CD4-positive, alpha-beta T cell (primary cell): ENCODE measurements at regions not wholly inside any gene's neighbourhood (a gene's known extent, or its start where the extent isn't known, plus 50 kb on each side); places are given as distances from the start of the nearest gene placed in this dataset.

ENCODE experiments used
- ATAC-seq: fragments of 200-7000 bp; cut with Tn5 transposase; one replicate; pipeline ENCODE4 v1.10.0; 2022; ENCODE audit warnings: mild to moderate bottlenecking; ENCODE audit not compliant: poor library complexity
- CTCF ChIA-PET: fragments of 350-600 bp; sonication (Branson Sonifier 250); formaldehyde crosslinking; loops from one replicate; lab custom pipeline; 2021; ENCODE audit warnings: antibody characterized with exemption, inconsistent platforms; lab: Charles Lee
- POLR2A ChIA-PET: fragments of 350-600 bp; sonication (Branson Sonifier 250); formaldehyde crosslinking; loops from one replicate; lab custom pipeline; 2021; ENCODE audit warnings: antibody characterized with exemption, inconsistent platforms; lab: Charles Lee
- DNase-seq, 14 experiments: peaks; one replicate each; pipeline ENCODE4 v3.0.0-alpha.2; 2013 to 2020; ENCODE audit warnings: mixed read lengths in 2 of 14
- H3K27ac ChIP-seq, 2 donors: one replicate each; pipeline versions ENCODE4 v1.5.1 to v1.7.0; 2013; ENCODE audit warnings: low read length in 2 of 2, low read depth in 1 of 2, mild to moderate bottlenecking in 1 of 2
- H3K27me3 ChIP-seq, 2 experiments: 1 replicate in 1 of 2; 2 replicates in 1 of 2; pipeline versions ENCODE4 v1.6.1 to v1.7.0; 2013; ENCODE audit warnings: low read length in 2 of 2, control low read depth in 1 of 2, mild to moderate bottlenecking in 1 of 2, moderate library complexity in 1 of 2; ENCODE audit not compliant: insufficient read depth in 2 of 2, control insufficient read depth in 1 of 2
- H3K36me3 ChIP-seq: one replicate; pipeline ENCODE4 v1.6.1; 2013; ENCODE audit warnings: low read length, control low read depth; ENCODE audit not compliant: insufficient read depth
- H3K4me1 ChIP-seq: one replicate; pipeline ENCODE4 v1.6.1; 2013; ENCODE audit warnings: low read length, control low read depth; ENCODE audit not compliant: insufficient read depth
- H3K4me3 ChIP-seq: one replicate; pipeline ENCODE4 v1.5.1; 2013; ENCODE audit warnings: mild to moderate bottlenecking, low read length, moderate library complexity
- H3K9me3 ChIP-seq, 2 experiments: 1 replicate in 1 of 2; 2 replicates in 1 of 2; pipeline versions ENCODE4 v1.6.1 to v1.7.0; 2013; ENCODE audit warnings: low read length in 2 of 2, mild to moderate bottlenecking in 2 of 2, control low read depth in 1 of 2, moderate library complexity in 1 of 2; ENCODE audit not compliant: control insufficient read depth in 1 of 2, insufficient read depth in 1 of 2
- H3K27ac Mint-ChIP-seq: one replicate; pipeline ENCODE4 v1.8.0; 2020; ENCODE audit warnings: mixed read lengths
- H3K27me3 Mint-ChIP-seq: one replicate; pipeline ENCODE4 v1.8.0; 2021; ENCODE audit warnings: mixed read lengths
- H3K36me3 Mint-ChIP-seq: one replicate; pipeline ENCODE4 v1.8.0; 2021; ENCODE audit warnings: low read depth, mixed read lengths
- H3K4me1 Mint-ChIP-seq: one replicate; pipeline ENCODE4 v1.8.0; 2021; ENCODE audit warnings: low read depth, mixed read lengths
- H3K4me3 Mint-ChIP-seq: one replicate; pipeline ENCODE4 v1.8.0; 2020; ENCODE audit warnings: mild to moderate bottlenecking, mixed read lengths
- H3K9me3 Mint-ChIP-seq: one replicate; pipeline ENCODE4 v1.8.0; 2020; ENCODE audit warnings: mixed read lengths
- intact Hi-C, 2 experiments: fragments of 100-400 bp; cut with DNase I in 1 of 2; cut with micrococcal nuclease in 1 of 2; formaldehyde crosslinking; loops; one replicate each; pipeline versions ENCODE4 v1.15.1 to v1.9.0; 2023 to 2025; cut with DNase I, micrococcal nuclease
- TF ChIP-seq, protein P1 (sequence below): fragments of 200-600 bp; IDR thresholded peaks from one replicate; pipeline ENCODE4 v1.8.0; 2022; ENCODE audit warnings: antibody characterized with exemption, mild to moderate bottlenecking

GRCh38 chr5:136780518-136780917, 415.2 kb upstream of the TRPC7 start:
- no peak for ATAC-seq
- peaks cover 4% of the 10 kb centered on the region for H3K9me3 Mint-ChIP-seq
- no peaks in the 10 kb centered on the region for H3K36me3 Mint-ChIP-seq
- Histone ChIP-seq H3K9me3 (no peaks in the 10 kb centered on the region), H3K27me3 (no peaks in the 10 kb centered on the region), H3K4me3 (no peak overlapping the region), H3K36me3 (no peaks in the 10 kb centered on the region), H3K27ac (no peak overlapping the region), H3K4me1 (no peaks in the 10 kb centered on the region)
- ChIA-PET POLR2A (no interaction called here), CTCF (no interaction called here)
- no peak overlapping the region for H3K27ac Mint-ChIP-seq
- H3K27me3 Mint-ChIP-seq: no peaks in the 10 kb centered on the region
- intact Hi-C loops: no loop called here
- no peaks in the 10 kb centered on the region for H3K4me1 Mint-ChIP-seq
- TF ChIP-seq, protein P1, sequence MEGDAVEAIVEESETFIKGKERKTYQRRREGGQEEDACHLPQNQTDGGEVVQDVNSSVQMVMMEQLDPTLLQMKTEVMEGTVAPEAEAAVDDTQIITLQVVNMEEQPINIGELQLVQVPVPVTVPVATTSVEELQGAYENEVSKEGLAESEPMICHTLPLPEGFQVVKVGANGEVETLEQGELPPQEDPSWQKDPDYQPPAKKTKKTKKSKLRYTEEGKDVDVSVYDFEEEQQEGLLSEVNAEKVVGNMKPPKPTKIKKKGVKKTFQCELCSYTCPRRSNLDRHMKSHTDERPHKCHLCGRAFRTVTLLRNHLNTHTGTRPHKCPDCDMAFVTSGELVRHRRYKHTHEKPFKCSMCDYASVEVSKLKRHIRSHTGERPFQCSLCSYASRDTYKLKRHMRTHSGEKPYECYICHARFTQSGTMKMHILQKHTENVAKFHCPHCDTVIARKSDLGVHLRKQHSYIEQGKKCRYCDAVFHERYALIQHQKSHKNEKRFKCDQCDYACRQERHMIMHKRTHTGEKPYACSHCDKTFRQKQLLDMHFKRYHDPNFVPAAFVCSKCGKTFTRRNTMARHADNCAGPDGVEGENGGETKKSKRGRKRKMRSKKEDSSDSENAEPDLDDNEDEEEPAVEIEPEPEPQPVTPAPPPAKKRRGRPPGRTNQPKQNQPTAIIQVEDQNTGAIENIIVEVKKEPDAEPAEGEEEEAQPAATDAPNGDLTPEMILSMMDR: no peak
- no peak overlapping the region for H3K4me3 Mint-ChIP-seq
- DNase-seq: no peak

DNA sequence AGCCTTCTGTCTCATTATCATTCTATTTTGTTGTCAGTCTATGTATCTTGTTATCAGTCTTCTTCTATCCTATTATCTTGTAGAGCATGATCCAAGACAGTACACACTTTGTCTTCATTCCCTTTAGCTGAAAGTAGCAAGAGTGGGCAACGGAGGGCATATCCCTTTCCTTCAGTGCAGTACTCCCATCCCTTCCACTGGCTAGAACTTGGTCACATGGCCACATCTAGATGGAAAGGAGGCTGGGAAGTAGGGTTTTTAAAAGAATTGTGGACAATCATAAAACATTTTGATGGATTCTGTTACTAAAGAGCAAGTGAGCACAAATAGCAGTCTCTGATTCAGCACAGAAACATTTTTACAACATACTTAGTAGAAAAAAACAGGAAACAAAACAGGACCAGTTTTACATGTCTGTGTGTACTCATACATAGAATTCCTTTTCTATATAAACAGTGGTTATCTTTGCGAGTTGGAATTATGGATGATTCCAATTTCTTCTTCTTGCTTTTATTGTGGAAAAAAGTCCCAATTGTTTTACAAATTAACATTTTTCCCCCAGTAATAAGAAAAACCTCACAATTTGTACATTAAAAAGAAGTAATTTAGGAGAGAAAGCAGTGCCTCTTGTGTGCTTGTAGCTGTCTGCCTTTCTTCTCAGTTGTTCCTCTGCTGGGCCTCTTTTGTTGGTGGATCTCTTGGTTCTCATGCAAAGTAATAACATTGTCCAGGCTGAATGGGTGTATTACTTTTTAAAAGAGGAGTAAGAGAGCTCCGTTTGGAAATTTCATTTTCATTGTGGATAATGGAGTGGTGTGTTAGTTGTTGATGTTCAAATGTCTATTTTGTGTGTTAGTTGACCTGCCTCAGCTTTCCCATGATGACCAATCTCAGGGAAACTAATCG, 410.9 kb upstream of the TRPC7 start:
- Histone ChIP-seq H3K9me3 (no peaks in the 10 kb centered on the region), H3K4me1 (no peaks in the 10 kb centered on the region), H3K27me3 (no peaks in the 10 kb centered on the region), H3K36me3 (no peaks in the 10 kb centered on the region), H3K4me3 (no peak overlapping the region), H3K27ac (no peak overlapping the region)
- no peak overlapping the region for H3K27ac Mint-ChIP-seq
- ChIA-PET CTCF (no interaction called here), POLR2A (no interaction called here)
- DNase-seq (no peak), ATAC-seq (no peak)
- no peaks in the 10 kb centered on the region for H3K36me3 Mint-ChIP-seq
- intact Hi-C loops: no loop called here
- no peaks in the 10 kb centered on the region for H3K9me3 Mint-ChIP-seq
- no peaks in the 10 kb centered on the region for H3K4me1 Mint-ChIP-seq
- H3K27me3 Mint-ChIP-seq: no peaks in the 10 kb centered on the region
- TF ChIP-seq, protein P1: no peak
- no peak overlapping the region for H3K4me3 Mint-ChIP-seq

DNA sequence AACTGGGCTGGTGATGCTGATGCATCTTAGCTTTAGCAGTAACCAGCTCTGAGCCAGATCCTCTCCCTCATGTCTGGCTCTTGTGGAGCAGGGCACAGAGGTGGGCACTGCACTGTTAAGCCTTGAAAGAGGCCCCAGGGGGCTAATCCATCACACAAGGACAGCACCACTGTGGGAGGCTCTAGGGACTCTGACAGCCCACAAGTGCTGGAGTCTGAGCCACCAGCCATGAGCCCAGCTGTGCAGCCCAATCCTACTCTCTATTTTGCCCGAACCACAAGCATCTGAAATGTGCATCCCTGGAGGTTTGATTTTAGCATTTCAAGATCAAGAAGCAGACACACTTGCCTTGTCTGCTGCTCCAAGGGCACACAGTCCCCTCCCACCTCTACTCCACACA, 407.1 kb upstream of the TRPC7 start:
- H3K36me3 Mint-ChIP-seq: no peaks in the 10 kb centered on the region
- CTCF ChIA-PET: no interaction called here

More for the DNA sequence above, 407.1 kb upstream of the TRPC7 start:
- Mint-ChIP-seq H3K9me3 (no peaks in the 10 kb centered on the region), H3K4me1 (no peaks in the 10 kb centered on the region), H3K27me3 (no peaks in the 10 kb centered on the region), H3K27ac (no peak overlapping the region), H3K4me3 (no peak overlapping the region)
- no peaks in the 10 kb centered on the region for H3K4me1 ChIP-seq
- H3K27me3 ChIP-seq: no peaks in the 10 kb centered on the region
- intact Hi-C loops: no loop called here
- ATAC-seq (no peak), DNase-seq (no peak)
- no peaks in the 10 kb centered on the region for H3K36me3 ChIP-seq
- no peak overlapping the region for H3K27ac ChIP-seq
- POLR2A ChIA-PET: no interaction called here
- no peak overlapping the region for H3K4me3 ChIP-seq
- TF ChIP-seq, protein P1: no peak
- H3K9me3 ChIP-seq: peaks cover 0 to 10% of the 10 kb centered on the region in 2 experiments
